GM18498 (cell line): ENCODE measurements at regions not wholly inside any gene's neighbourhood (a gene's known extent, or its start where the extent isn't known, plus 50 kb on each side); places are given as distances from the start of the nearest gene placed in this dataset.

ENCODE experiments used
- ATAC-seq: cut with Tn5 transposase; IDR thresholded peaks from one replicate; pipeline ENCODE4 v1.9.1; 2021; ENCODE audit warnings: mild to moderate bottlenecking, moderate library complexity; ENCODE audit not compliant: unreplicated experiment

DNA sequence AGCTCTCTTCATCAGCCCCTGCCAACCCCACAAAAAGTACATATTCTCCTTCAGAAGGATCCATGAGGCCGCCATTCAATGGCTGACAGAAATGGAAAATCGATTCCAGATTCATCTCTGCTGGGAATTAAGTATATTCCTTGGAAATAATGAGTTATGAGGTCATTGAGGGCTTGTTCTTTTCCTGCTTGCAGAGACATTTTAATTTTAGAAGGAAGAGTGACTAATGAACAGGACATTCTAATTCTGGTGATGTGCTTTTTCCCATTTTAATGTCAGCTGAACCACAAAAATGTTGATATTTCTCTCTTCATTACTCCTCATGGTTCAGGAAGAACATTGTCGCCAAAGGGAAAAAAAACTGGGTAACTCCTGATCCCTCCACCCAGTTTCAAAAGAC, 314.0 kb downstream of the PIK3R1 start:
- ATAC-seq = no peak

DNA sequence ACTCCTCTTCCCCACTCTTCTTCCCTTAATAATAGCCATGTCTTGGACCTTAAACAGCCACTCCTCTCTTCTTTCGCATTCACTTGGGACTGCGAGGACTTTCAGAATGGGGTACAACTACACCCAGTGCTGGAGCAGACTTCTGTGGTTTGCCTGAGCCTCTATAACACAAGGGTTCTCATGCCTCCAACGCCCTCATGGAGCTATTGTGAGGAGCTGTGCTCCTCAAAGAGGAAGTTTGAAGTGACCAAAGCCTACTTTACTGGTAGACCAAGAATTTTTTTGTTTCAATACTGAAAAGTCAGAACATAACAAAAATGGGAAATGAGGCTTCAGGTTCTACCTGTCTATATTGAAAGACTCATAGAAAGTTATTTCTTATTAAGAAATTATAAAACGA, 316.4 kb downstream of the PIK3R1 start:
- no peak for ATAC-seq

DNA sequence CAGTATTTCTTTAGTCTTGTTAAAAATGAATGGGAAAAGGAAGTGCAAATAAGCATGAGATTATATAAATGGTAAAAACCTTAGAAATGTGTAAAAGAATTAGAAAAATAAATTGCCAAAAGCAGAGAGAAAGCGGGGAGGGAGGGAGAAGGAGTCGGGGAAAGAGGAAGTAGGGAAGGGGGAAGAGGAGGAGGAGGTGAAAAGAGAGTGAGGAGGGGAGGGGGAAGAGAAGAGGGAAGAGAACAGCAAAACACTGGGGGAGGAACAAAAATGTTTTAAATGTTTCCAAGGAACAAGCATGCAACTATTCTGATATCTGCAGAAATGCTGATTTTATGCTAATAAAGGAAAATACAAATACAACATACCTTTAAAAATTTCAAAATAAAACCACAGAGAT, 317.5 kb downstream of the PIK3R1 start:
- no peak for ATAC-seq

DNA sequence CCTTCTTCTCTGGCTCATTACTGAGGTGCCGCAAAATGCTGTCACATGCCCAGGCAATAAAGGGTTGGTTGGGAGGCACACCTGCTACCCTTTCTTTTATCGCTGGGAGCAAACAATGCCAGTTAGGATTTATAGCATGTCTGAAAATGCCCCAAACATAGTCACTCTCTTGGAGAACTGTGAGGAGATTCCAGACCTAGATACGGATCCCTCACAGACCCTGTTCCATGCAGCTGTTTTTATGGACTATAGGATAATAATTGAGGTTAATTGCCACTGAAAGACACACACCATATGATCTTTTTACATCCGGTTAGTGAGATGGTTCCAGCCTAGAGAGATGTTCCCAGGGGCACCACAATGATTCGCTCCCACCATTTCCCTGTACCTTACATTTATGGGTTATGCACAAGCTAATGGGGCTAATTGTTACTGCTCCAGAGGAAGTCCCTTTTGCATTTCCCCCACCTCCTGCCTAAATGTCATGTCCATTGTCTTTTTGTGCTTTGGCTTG, 318.1 kb downstream of the PIK3R1 start:
- no peak for ATAC-seq

DNA sequence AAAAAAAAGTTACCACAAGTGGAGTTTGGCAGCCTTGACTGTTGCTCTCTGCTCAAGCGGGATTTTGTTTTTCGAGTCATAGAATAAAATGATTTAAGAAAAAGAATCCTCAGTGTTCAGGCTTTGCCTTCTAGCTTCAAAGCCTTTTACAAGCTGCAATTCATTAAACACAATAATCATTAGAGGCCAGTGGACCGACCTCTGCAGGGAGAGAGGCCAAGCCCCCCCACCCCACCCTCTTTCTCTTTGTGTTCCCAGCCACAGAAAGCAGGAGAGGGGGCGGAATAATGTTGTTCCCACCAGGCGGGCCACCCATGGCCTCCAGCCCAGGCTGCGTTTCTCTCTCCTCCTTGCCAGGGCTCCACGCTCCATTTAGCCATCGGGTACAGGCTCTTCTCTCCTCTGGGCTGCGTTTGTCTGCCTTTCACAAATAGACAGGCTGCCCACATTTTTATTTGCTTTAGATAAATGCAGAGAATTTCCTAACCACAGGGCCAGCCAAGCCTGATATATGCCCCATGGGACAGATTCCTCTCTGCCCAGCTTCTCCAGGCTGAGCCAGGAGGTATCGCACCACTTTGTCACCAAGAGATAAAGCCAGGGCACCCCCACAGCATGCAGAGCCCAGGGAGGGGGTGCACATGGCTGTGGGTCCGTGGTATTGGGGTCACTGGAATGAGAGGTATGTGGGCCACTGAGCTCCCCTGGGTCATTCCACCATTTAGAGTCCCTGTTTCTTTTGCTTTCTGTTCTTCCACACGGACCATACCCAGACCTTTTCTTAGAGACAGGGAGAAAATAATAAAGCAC, 318.8 kb downstream of the PIK3R1 start:
- no peak for ATAC-seq

DNA sequence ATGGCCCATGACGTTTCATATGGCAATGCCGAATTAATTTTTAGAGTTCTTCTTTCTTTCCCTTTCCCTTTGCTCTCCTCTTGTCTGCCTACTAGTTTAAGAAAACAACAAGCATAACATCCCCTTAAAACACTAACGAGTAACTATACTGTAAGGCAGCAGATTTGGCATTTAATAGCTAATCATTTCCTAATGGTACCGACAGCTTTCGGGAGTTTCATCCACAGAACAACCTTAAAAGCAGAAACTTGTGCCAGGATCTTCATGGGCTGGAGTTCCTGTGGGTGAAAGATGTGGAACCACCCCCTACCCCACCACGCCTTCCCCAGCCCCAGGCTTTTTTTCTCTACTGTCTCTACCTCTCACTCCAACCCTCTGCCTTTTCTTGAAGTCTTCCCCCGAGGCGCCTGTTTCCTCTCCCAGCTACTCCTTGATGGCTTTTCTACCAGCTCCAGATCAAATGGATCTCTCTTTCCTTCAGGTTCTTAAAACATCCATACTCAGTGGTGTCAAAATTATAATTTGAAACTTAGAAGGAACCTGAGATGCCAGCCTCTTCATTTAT, 319.5 kb downstream of the PIK3R1 start:
- ATAC-seq = no peak

DNA sequence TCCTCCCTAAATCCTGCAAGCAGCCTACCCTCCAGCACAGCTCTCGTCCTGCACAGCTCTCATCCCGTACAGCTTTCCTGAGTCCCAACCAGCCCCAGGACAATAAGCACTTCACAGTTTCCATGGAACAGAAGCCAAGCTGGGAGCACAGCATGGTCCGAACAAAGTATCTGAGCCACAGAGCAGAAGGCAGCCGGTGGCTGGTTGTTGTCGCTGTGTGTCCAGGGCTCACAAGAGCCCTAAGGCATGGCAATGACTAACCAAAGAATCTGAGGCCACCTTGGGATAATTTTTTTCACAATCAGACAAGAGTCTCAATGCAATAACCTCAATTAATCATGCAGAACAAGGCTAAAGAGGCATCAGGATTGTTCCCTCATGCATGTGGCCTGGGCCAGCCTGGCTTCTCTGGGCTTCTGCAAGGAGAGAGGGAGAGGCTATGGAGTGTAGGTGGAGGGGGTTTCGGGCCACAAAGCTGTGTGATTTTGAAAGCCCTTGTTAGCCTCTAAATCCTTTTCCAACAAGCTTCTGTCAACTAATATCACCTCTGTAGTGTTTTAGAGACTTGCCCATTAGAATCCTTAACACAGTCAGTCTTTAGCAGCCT, 323.4 kb downstream of the PIK3R1 start:
- ATAC-seq = no peak

DNA sequence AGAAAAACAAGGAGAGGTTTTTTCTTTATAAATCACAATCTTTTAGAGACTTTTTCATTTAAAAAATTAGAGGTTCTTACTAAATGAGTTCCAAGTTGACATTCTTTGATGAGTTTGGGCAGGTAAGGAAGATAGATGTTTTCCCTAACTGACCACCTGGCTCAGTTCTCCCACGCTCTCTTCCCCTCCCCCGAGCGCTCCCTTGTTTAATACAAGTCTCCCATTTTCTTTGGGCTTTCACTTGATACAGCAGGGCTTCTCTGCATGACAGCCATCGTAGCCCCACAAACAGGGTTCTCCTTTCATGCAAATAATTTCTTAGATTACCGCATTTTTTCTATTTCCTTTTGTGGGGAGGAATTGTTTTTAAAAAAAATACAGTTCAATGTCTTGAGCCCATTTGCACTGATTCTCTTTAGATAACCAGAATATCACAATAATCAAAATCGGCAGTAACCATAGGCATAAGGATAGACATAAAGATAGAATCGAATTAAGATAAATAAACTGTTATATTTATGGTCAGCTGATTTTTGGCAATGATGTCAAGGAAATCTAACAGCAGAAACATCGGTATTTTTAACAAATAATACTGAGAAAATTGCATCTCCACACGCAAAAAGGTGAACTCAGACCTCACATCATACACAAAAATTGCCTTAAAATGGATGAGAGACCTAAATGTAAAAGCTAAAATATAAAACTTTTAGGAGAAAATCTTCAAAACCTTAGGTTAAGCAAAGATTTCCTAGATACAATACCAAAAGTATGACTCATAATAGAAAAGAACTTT, 325.4 kb downstream of the PIK3R1 start:
- ATAC-seq = no peak

DNA sequence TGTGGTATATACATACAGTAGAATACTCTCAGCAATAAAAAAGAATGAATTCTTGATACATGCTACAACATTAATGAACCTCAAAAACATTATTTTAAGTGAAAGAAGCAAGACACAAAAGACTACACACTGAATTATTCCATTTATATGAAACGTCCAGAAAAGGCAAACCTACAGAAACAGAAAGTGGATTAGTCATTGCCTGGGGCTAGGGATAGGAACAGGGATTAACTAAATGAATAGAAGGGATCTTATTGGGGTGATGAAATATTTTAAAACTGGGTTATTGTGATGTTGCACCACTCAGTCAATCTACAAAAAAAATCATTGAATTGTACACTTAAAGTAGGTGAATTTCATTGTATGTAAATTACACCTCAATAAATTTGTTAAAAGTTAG, 326.7 kb downstream of the PIK3R1 start:
- no peak for ATAC-seq

DNA sequence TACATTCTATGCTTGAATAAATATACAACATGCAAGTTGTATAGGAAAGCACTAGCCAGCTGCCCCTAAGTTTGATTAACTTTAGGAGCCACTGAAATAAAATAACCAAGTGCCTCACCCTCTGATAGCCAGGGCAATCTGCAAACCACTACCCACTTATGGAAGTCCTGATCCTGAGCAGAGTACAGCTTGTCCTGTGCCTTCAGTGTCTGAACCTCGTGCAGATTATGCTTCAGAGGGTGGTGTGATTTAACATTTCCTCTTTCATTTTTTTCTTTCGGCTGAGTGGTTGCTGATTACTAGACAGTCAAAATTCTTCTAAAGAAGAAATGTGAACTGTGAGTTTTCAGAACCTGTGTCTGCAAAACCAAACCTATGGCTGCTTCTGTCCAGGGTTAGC, 327.7 kb downstream of the PIK3R1 start:
- ATAC-seq = no peak

DNA sequence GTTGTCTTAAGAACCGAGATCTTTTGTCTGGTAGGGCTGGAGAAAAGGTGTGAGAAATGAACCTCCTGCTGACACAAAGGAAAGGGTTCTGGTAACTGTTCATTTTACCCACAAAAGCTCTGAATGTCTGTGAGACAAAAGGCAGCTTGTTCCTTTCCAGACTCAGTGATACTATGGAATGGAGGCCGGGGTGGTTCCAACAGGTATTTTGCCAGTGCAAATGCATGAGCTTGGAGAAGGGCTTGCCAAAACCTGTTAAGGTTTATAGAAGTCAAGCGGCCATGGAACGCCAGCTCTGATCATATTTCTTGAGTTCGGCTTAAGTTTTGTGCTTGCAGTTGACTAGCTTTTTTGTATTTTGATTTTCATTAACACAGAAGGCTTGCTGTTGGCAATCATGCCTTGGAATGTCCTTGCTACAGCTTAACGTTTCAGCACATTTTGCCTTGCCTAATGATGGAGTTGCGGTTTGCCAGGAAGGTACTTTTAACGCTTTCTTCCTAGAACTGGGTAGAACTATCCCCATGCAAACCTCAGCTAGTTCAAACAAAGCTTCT, 328.6 kb downstream of the PIK3R1 start:
- no peak for ATAC-seq

DNA sequence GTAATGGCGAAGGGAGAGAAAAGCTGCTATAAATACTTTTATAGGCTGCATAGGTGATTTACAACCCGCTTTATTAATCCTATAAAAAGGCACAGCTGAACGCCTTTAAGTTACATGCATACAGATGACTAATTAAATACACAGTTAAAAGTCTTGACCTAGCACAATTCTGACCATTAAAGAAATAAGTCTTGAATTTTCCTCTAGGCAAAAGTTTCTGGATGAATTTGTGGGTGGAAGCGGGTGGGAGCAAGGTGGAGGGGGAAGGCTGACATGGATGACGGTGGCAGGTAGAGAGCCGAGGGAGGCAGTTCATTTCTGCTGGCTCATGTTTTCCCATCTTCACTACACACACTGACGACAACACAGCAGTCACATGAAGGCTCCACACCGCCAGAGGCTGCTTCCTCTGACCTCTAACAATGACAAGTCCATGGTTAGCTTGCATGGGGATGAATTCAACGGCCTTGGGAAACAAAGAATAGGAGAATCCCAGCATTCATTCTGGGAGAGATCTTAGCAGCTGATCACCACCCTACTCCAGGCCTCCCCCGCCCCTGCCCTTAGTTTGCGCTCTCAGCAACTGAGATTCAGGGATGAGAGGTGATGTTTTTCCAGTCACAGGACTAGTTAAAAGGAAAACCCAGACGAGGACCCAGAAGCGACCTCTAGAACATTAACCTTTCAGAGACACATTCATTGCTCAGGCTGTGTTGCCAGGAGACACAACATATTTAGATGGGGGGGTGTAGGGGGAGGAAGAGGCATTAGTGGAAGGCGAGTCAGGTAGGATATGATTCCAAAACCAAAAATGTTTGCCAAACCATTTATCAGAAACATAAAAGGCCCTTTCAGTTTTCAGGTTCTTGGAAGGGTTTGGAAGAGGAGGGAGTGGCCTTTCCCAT, 329.3 kb downstream of the PIK3R1 start:
- ATAC-seq = no peak

DNA sequence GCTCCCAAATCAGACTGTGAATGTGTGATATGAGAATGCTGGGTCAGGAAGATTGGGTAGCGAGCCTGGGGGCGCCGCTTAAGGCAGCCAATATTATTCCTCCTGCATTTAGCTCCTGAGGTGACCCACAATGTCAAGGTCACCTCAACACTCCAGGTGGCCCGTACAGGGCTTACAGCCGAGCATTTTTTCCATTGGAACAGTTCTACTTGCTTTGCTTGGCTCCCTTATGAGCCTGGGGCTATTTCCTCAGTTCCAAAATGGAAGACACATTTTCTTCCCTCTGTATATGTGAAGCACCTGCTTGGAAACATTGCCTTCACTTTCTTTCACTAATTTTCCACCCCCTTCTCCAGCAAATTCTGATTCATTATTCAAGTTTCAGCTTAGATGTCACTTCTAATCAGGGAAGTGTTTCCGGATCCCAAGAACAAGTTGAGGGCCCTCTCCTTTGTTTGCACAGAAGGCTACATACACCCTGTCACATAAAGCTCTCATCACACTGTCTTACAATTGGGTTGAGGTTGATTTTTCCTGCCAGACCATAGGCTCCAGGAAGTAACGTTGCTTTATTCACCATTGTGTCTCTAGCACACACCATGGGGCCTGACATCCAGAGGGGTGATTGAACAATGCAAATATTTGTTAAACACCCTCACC, 330.2 kb downstream of the PIK3R1 start:
- no peak for ATAC-seq

DNA sequence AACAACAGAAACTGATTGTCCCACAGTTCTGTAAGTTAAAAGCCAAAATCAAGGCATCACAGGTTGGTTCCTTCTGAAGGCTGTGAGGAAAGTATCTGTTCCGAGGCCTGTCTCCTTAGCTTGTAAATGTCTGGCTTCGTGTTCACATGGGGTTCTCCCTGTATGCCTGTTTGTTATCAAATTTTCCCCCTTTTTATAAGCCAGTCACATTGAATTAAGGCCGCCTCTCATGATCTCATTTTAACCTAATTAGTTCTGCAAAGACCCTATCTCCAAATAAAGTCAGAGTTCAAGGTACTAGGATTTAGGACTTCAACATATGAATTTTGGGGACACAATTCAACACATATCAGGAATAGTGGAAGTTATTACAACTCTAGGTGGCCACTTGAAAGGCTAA, 331.5 kb downstream of the PIK3R1 start:
- no peak for ATAC-seq

DNA sequence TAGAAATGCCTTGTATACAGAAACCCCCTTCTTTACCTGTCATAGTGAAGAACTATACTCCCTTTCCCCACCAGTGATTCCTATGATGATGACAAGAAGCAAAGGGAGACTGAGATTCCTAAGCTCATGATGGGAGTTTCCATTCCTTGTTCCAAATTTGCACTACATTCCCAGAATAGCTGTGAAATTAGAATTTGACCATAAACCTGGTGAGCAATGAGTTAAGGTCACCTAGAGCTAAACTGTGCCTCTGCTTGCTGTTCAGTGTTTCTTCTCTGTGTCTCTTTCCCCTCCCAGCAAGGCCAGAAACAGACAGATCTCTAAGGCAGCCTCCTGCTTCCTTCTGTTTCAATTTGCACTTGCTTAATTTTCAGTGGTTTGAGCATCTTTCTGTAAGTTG, 332.1 kb downstream of the PIK3R1 start:
- no peak for ATAC-seq

DNA sequence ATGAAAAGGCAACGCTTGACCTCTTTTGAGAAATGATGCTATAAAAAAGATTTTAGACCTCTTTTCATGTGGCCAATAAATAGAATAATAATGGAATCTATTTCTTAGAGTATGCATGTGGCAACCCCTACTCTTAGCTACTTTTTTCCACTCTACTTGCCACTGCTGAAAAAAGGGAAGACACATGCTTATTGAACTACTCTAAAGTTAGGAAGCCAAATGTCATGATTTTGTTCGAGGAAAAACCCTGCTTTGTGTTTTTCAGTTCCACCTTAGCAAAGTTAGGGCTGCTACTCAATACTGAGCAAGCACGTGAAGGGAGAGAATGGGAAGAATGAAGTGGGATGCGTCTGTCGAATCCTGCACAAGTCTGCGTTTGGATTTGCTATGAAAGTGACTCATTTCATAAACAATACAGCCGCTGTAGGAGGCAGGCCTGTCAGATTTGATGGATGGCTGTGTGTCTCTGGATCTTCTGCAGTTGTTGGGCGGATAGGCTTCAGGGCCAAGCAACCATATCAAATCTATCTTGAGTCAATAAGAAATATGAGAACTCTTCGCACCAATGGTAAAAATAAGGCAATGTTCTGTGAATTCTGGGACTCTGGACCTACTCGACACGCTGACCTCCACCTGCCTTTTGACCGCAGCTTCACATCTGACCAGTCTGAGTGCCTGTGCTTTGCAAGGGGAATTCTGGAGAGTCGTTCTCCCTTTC, 333.6 kb downstream of the PIK3R1 start:
- no peak for ATAC-seq

DNA sequence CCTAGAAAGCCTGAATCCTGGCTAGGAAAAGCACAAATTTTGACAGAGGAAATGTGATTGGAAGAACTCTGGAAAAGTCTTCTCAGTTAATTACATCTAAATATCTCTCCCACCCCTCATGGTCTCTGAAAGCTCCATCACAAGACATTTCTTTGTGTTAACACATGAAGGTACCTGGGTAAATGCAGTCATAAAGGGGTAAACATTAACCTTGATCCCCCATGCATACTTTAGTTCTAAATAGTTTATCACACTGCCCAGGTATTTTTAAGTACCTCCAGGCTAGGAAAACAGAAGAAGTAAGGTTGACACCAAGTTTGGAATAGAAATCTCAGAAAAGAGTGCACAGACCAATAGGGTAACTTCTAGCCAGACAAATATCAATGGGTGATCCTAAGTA, 334.5 kb downstream of the PIK3R1 start:
- ATAC-seq = no peak

DNA sequence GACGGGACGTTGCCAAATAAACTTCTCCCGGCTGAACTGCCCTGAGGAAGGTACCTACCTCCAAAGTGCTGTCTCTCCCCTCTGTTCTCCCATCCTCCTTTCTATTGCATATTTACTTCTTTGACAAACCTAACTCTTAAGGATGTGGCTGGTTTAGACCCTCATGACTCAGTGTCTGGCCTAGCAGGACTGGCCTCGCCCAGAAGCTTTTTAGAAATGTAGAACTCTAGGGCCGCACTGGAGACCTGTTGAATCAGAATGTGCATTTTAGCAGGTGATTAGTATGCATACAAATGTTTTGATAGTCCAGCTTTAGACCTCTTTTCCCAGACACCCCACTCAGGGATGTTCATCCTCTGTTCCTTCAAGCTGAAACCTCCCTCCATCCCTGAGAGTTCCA, 335.9 kb downstream of the PIK3R1 start:
- no peak for ATAC-seq
